Stimulated activated CD4-positive, alpha-beta T cell treated with anti-CD3 and anti-CD28 coated beads, TNF-alpha, amount 100 ng/mL, for 24 hours (primary cell): ENCODE measurements at regions not wholly inside any gene's neighbourhood (a gene's known extent, or its start where the extent isn't known, plus 50 kb on each side); places are given as distances from the start of the nearest gene placed in this dataset.
"Not testable (repeated sequence)": the region's sequence is repeated elsewhere in the genome, so short reads cannot be mapped to it uniquely, and the experiment has no call there.

Experiments
- DNase-seq, 3 experiments: peaks; one replicate each; pipeline ENCODE4 v3.0.0-alpha.2; 2020; ENCODE audit warnings: low read depth in 3 of 3

DNA sequence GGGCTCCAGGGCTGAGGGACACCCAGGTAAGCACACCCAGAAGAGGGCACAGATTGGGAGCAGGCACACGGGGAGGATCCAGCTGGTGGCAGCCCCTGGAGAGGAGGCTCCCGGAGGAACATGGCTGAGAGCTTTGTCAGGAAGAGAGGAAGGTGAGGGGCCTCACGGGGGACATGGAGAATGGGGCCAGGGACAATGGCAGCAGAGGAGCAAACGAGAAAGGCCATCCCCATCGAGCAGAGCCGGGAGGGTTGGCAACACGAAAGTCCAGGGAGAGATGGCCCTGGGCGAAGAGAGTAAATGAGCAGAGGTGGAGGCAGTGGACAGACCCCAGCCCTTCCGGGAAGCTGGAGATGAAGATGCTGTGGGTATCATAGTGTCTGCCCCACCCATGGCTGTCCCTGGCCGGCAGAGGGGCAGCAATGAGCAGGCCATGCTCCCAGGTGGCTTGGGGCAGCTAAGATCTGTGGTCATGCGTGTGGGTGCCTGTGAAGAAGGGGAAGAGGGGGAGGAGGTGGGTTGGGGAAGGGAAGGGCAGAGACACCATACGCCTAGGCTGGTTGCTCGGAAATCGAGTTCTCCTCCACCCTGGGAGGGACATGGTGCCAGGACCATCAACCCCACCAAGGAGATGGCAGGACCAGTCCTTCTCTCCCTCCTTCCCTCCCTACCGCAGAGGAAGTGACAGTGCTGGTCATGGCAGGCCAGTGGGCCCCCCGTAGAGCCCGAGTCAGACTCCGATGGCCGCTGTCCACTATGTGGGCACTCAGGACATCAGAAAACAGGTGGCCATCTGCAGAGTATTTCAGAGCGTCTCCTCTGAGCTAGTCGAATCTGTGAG lies 191.7 kb downstream of the NDUFA10 start:
- DNase-seq: no peak

GRCh38 chr2:239832490-239833268 lies 192.5 kb downstream of the NDUFA10 start:
- no peak for DNase-seq

GRCh38 chr2:239831861-239832489 lies 193.2 kb downstream of the NDUFA10 start:
- DNase-seq: no peak

- no peak for DNase-seq
These were observed 194.0 kb downstream of the NDUFA10 start for GRCh38 chr2:239831001-239831731.

- no peak for DNase-seq
These were observed 194.8 kb downstream of the NDUFA10 start for GRCh38 chr2:239830121-239831000.

GRCh38 chr2:239829326-239829725 lies 195.8 kb downstream of the NDUFA10 start:
- no peak for DNase-seq

GRCh38 chr2:239828973-239829275 lies 196.2 kb downstream of the NDUFA10 start:
- DNase-seq: not testable (repeated sequence)

GRCh38 chr2:239828192-239828972 lies 196.8 kb downstream of the NDUFA10 start:
- DNase-seq: no peak

GRCh38 chr2:239827523-239827890 lies 197.6 kb downstream of the NDUFA10 start:
- DNase-seq: no peak

DNA sequence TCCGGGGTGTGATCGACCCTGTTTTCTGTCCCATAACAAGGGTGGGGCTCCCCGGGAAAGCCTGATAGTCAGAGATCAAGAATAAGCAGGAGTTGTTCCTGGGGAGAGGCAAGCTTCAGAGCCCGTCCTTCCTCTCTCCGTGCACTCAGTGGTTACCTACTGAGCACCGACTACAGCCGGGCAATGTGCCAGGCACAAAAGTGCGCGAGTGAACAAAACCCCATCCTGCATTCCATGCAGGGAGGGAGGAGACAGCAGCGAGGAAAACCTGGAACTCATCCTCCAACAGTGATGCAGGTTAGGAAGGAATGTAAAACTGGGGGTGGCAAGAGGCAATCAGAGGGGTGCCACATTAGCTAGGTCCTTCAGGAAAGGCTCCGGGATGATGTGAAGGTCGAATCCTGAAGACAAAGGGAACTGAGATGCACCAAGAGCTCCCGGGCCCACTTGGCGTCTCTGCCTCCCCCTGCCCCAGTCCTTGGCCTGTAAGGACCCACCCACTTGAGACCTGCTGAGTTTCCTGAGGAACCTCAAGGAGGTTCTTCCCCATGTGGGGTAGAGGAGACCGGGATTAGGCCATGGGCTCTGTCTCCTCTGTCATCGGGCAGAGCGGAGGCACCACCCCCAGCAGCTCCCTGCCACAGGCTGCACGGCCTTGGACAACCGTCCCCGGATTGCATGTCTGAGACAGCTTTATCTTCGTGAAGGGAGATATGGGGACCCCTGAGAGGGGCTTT lies 198.2 kb downstream of the NDUFA10 start:
- DNase-seq: no peak

- no peak for DNase-seq
These were observed 198.8 kb downstream of the NDUFA10 start for GRCh38 chr2:239826376-239826775.

DNA sequence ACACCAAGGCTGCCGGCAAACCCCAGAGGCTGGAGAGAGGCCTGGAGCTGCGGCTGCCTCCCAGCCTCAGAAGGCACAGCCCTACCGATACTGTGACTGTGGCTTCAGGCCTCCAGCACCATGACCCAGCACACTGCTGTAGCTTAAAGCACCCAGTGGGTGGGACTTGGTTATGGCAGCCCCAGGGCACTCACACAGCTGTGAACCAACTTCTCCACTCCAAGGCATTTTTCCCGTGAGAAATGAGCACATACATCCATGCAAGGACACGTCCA lies 199.5 kb downstream of the NDUFA10 start:
- no peak for DNase-seq

- DNase-seq: no peak
These were observed 200.1 kb downstream of the NDUFA10 start for GRCh38 chr2:239824866-239825704.

DNA sequence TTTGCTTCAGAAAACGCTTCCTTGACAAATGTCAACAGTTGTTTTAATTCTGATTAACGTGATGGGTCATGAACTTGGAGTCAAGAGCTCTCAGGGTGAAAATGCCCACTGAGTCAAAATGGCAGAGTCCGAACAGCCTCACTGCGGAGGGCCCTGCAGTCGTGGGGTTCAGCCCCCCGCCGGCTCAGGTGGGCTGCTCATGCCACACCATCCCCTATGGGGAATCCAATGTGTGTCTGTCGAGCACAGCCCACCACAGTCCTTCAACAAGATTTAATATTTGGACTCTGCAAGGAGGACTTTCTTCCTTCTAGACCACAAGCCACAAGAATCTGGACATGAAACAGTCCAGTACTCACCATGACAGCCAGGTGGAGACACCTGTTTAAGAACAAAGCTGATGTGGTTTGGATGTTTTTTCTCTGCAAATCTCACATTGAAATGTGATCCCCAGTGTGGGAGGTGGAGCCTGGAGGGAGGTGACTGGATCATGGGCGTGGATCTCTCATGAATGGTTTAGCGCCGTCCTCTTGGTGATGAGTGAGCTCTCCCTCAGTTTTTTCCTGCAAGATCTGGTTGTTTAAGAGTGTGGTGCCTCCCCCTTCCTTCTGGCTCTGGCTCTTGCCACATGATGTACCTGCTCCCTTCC lies 201.0 kb downstream of the NDUFA10 start:
- DNase-seq: no peak

DNA sequence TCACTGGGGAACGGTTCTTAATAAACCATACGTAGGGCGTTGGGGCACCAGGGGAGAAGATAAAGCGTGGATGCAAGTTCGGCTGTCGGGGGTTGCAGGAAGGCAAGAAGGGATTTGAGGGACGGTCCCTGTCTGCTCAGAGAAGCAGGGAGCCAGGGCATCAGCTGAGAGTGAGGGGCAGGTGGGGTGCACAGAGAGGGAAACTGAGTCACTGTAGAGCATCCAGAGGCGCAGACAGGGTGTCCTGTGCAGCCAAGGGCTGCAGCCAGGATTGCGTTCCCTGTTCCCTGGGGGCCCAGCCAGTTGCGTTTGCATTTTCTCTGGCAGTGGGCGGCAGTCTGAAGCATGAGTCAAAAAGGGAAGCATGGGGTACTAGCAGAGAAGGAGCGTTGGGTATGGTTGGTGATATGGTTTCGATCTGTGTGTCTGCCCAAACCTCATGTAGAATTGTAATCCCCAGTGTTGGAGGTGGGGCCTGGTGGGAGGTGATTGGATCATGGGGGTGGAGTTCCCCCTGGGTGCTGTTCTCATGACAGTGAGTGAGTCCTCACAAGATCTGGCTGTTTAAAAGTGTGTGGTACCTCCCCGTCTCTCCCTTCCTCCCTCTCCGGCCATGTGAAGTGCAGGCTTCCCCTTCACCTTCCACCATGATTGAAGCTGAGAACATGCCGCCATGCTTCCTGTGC lies 202.9 kb downstream of the NDUFA10 start:
- DNase-seq: peak in 1 of 3 experiments; percentile 12

GRCh38 chr2:239821694-239822075 lies 203.5 kb downstream of the NDUFA10 start:
- DNase-seq: no peak

DNA sequence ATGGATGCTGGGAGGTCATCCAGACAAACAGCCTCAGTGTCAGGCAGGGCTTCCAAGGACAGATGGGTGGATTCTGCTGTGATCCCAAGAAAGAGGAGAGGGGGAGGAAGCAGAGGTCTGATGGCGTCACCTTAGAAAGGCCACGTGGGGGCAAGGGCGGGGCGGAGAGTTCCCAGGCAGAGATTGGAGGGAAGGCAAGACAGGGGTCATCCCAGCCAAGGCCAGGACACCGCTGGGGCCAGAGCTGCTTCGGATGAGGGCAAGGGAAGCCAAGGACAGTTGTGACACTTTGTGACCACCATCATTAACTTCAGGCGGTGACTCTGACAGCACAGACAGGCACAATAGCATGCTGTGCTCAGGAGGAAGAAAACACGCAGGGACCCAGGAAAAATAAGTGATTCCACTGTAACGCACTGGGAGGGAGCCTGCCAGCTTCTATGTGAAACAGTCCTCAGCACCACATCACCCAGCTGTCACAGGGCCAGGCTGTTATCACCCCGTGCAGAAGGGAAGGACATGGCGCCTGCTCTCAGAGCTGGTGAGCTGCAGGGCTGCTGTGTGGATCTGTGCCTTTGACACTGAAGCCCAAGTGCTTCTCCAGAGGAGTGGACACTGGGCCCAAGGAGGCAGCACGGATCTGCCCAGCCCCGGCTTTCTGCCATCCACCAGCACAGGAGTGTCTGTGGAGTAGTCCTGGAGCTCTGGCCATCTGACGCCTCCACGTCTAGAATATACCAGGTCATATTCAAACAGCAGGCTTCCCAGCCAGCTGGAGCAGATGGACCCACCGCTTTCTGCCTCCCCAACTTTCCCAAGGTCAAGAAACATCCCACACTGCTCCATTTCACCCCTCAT lies 204.1 kb downstream of the NDUFA10 start:
- DNase-seq: no peak
